ENCODE measurements at regions not wholly inside any gene's neighbourhood (a gene's known extent, or its start where the extent isn't known, plus 50 kb on each side); places are given as distances from the start of the nearest gene placed in this dataset.

- H2AFZ ChIP-seq (ENCODE audit: low read depth, low read length) = no peak overlapping the region
- FAIRE-seq (no peak), DNase-seq (ENCODE audit: low read depth) (no peak)
- no peaks in the 10 kb centered on the region for H3K36me3 ChIP-seq (ENCODE audit: insufficient read depth, low read length)
- no peak overlapping the region for H3K9ac ChIP-seq (ENCODE audit: low read length)
- H3K4me2 ChIP-seq (ENCODE audit: low read length) = no peak overlapping the region
- H3K4me1 Mint-ChIP-seq (ENCODE audit: low read depth, unreplicated experiment) = no peaks in the 10 kb centered on the region
- no peaks in the 10 kb centered on the region for H3K4me1 ChIP-seq (ENCODE audit: insufficient read depth, low read length)
- peaks cover 26% of the 10 kb centered on the region for H3K27me3 Mint-ChIP-seq (ENCODE audit: low read depth, unreplicated experiment)
- H3K9me3 Mint-ChIP-seq (ENCODE audit: unreplicated experiment) = no peaks in the 10 kb centered on the region
- no peak overlapping the region for H3K4me3 Mint-ChIP-seq (ENCODE audit: unreplicated experiment)
- no peaks in the 10 kb centered on the region for H3K36me3 Mint-ChIP-seq (ENCODE audit: low read depth, unreplicated experiment)
- H4K20me1 ChIP-seq (ENCODE audit: insufficient read depth, low read length) = no peaks in the 10 kb centered on the region
- H3K9me3 ChIP-seq (ENCODE audit: insufficient read depth, low read depth, low read length) = no peaks in the 10 kb centered on the region
- no peak overlapping the region for H3K4me3 ChIP-seq (ENCODE audit: insufficient read depth, low read depth, low read length)
- no peak overlapping the region for H3K27ac ChIP-seq (ENCODE audit: low read depth, low read length)
- no peak for TF ChIP-seq CTCF (IDR thresholded peaks at IDR 0.05; ENCODE audit: insufficient read depth, low read depth, low read length)
- no peaks in the 10 kb centered on the region for H3K27me3 ChIP-seq (ENCODE audit: insufficient read depth, low read length)
- H3K27ac Mint-ChIP-seq (ENCODE audit: unreplicated experiment) = no peak overlapping the region
- H3K79me2 ChIP-seq (ENCODE audit: insufficient read depth, low read length) = no peaks in the 10 kb centered on the region
Observed at GRCh38 chr11:44483919-44484610, 81.4 kb upstream of the CD82 start.

- Mint-ChIP-seq H3K27me3 (ENCODE audit: low read depth, unreplicated experiment) (peaks cover 27% of the 10 kb centered on the region), H3K4me1 (ENCODE audit: low read depth, unreplicated experiment) (no peaks in the 10 kb centered on the region), H3K36me3 (ENCODE audit: low read depth, unreplicated experiment) (no peaks in the 10 kb centered on the region), H3K27ac (ENCODE audit: unreplicated experiment) (no peak overlapping the region), H3K4me3 (ENCODE audit: unreplicated experiment) (no peak overlapping the region), H3K9me3 (ENCODE audit: unreplicated experiment) (no peaks in the 10 kb centered on the region)
- Histone ChIP-seq H3K27me3 (ENCODE audit: insufficient read depth, low read length) (no peaks in the 10 kb centered on the region), H3K4me1 (ENCODE audit: insufficient read depth, low read length) (no peaks in the 10 kb centered on the region), H3K79me2 (ENCODE audit: insufficient read depth, low read length) (no peaks in the 10 kb centered on the region), H3K9ac (ENCODE audit: low read length) (no peak overlapping the region), H3K27ac (ENCODE audit: low read depth, low read length) (no peak overlapping the region), H3K36me3 (ENCODE audit: insufficient read depth, low read length) (no peaks in the 10 kb centered on the region), H3K4me2 (ENCODE audit: low read length) (no peak overlapping the region), H2AFZ (ENCODE audit: low read depth, low read length) (no peak overlapping the region), H3K4me3 (ENCODE audit: insufficient read depth, low read depth, low read length) (no peak overlapping the region), H3K9me3 (ENCODE audit: insufficient read depth, low read depth, low read length) (no peaks in the 10 kb centered on the region), H4K20me1 (ENCODE audit: insufficient read depth, low read length) (no peaks in the 10 kb centered on the region)
- no peak for FAIRE-seq
- no peak for DNase-seq (ENCODE audit: low read depth)
- TF ChIP-seq CTCF (IDR thresholded peaks at IDR 0.05; ENCODE audit: insufficient read depth, low read depth, low read length) = no peak
Observed at GRCh38 chr11:44488165-44488965, 77.1 kb upstream of the CD82 start.

GRCh38 chr11:44493383-44493782, 72.1 kb upstream of the CD82 start:
- DNase-seq (ENCODE audit: low read depth) (no peak), FAIRE-seq (no peak)
- Histone ChIP-seq H3K79me2 (ENCODE audit: insufficient read depth, low read length) (no peaks in the 10 kb centered on the region), H3K36me3 (ENCODE audit: insufficient read depth, low read length) (no peaks in the 10 kb centered on the region), H3K27ac (ENCODE audit: low read depth, low read length) (no peak overlapping the region), H3K4me2 (ENCODE audit: low read length) (no peak overlapping the region), H2AFZ (ENCODE audit: low read depth, low read length) (no peak overlapping the region), H3K27me3 (ENCODE audit: insufficient read depth, low read length) (peaks cover 6% of the 10 kb centered on the region), H3K4me1 (ENCODE audit: insufficient read depth, low read length) (no peaks in the 10 kb centered on the region), H3K9me3 (ENCODE audit: insufficient read depth, low read depth, low read length) (no peaks in the 10 kb centered on the region), H3K4me3 (ENCODE audit: insufficient read depth, low read depth, low read length) (no peak overlapping the region), H4K20me1 (ENCODE audit: insufficient read depth, low read length) (no peaks in the 10 kb centered on the region), H3K9ac (ENCODE audit: low read length) (no peak overlapping the region)
- peaks cover 2% of the 10 kb centered on the region for H3K9me3 Mint-ChIP-seq (ENCODE audit: unreplicated experiment)
- no peak overlapping the region for H3K4me3 Mint-ChIP-seq (ENCODE audit: unreplicated experiment)
- H3K27ac Mint-ChIP-seq (ENCODE audit: unreplicated experiment) = no peak overlapping the region
- TF ChIP-seq EZH2 (IDR thresholded peaks at IDR 0.05; ENCODE audit: insufficient read depth, low read length) (no peak), CTCF (IDR thresholded peaks at IDR 0.05; ENCODE audit: insufficient read depth, low read depth, low read length) (no peak)
- H3K27me3 Mint-ChIP-seq (ENCODE audit: low read depth, unreplicated experiment) = peaks cover 42% of the 10 kb centered on the region
- H3K4me1 Mint-ChIP-seq (ENCODE audit: low read depth, unreplicated experiment) = no peaks in the 10 kb centered on the region
- no peaks in the 10 kb centered on the region for H3K36me3 Mint-ChIP-seq (ENCODE audit: low read depth, unreplicated experiment)

Data from astrocyte (in vitro differentiated cells and primary cell).